ENCODE measurements at regions not wholly inside any gene's neighbourhood (a gene's known extent, or its start where the extent isn't known, plus 50 kb on each side); places are given as distances from the start of the nearest gene placed in this dataset.

- Histone ChIP-seq H3K36me3 (replicated peaks in 1 of 2; ENCODE audit: control extremely low read depth in 1 of 2, control insufficient read depth in 1 of 2, extremely low read depth in 1 of 2, insufficient read depth in 2 of 2, low read length in 1 of 2) (no peaks in the 10 kb centered on the region), H2AFZ (ENCODE audit: insufficient read depth, low read depth, low read length, poor library complexity, severe bottlenecking) (no peak overlapping the region), H3K27me3 (replicated peaks in 1 of 4; ENCODE audit: control extremely low read depth in 1 of 4, control insufficient read depth in 3 of 4, insufficient read depth in 4 of 4, low read length in 3 of 4) (no peaks in the 10 kb centered on the region), H3K27ac (ENCODE audit: low read length in 2 of 2) (peak overlapping the region; percentile 21 to 28), H3K79me2 (ENCODE audit: control insufficient read depth, insufficient read depth, low read length) (no peaks in the 10 kb centered on the region), H3K4me3 (ENCODE audit: control extremely low read depth in 1 of 5, extremely low read depth in 1 of 5, insufficient read depth in 1 of 5, low read depth in 2 of 5, low read length in 4 of 5) (no peak overlapping the region), H3K4me2 (replicated peaks; ENCODE audit: low read depth, low read length, poor library complexity, severe bottlenecking) (peak overlapping the region; percentile 42), H3K4me1 (ENCODE audit: control insufficient read depth in 2 of 2, insufficient read depth in 2 of 2, low read length in 2 of 2) (peaks cover 10 to 11% of the 10 kb centered on the region in 2 donors), H3K9ac (ENCODE audit: low read length) (no peak overlapping the region), H3K9me3 (ENCODE audit: control extremely low read depth in 1 of 3, control insufficient read depth in 2 of 3, insufficient read depth in 1 of 3, low read length in 2 of 3) (no peaks in the 10 kb centered on the region), H4K20me1 (ENCODE audit: control insufficient read depth, insufficient read depth, low read length, poor library complexity, severe bottlenecking) (no peaks in the 10 kb centered on the region)
- H3K4me1 Mint-ChIP-seq, result peaks cover 9% of the 10 kb centered on the region
- DNase-seq (peak; percentile 53), ATAC-seq (ENCODE audit: low read depth) (peak; percentile 69)
- no peak overlapping the region for H3K4me3 Mint-ChIP-seq
- TF ChIP-seq EZH2 (IDR thresholded peaks at IDR 0.05; ENCODE audit: borderline replicate concordance, insufficient read depth, low read depth, low read length, poor library complexity, severe bottlenecking), result no peak
- no peak for TF ChIP-seq CTCF (IDR thresholded peaks at IDR 0.05)
- ChIA-PET POLR2A (no interaction called here), CTCF (no interaction called here)
- H3K9me3 Mint-ChIP-seq (ENCODE audit: insufficient read depth), result no peaks in the 10 kb centered on the region
- intact Hi-C loops (cut with micrococcal nuclease), result no loop called here
- H3K27me3 Mint-ChIP-seq, result no peaks in the 10 kb centered on the region
- no peak overlapping the region for H3K27ac Mint-ChIP-seq
These were observed 91.7 kb downstream of the SPATA31D1 start for GRCh38 chr9:82080265-82080664.

- Histone ChIP-seq H3K4me1 (ENCODE audit: control insufficient read depth in 2 of 2, insufficient read depth in 2 of 2, low read length in 2 of 2) (peaks cover 10 to 11% of the 10 kb centered on the region in 2 donors), H4K20me1 (ENCODE audit: control insufficient read depth, insufficient read depth, low read length, poor library complexity, severe bottlenecking) (no peaks in the 10 kb centered on the region), H3K4me3 (ENCODE audit: control extremely low read depth in 1 of 5, extremely low read depth in 1 of 5, insufficient read depth in 1 of 5, low read depth in 2 of 5, low read length in 4 of 5) (no peak overlapping the region), H3K79me2 (ENCODE audit: control insufficient read depth, insufficient read depth, low read length) (no peaks in the 10 kb centered on the region), H3K36me3 (replicated peaks in 1 of 2; ENCODE audit: control extremely low read depth in 1 of 2, control insufficient read depth in 1 of 2, extremely low read depth in 1 of 2, insufficient read depth in 2 of 2, low read length in 1 of 2) (no peaks in the 10 kb centered on the region), H3K9ac (ENCODE audit: low read length) (no peak overlapping the region), H2AFZ (ENCODE audit: insufficient read depth, low read depth, low read length, poor library complexity, severe bottlenecking) (no peak overlapping the region), H3K27ac (ENCODE audit: low read length in 2 of 2) (no peak overlapping the region), H3K4me2 (replicated peaks; ENCODE audit: low read depth, low read length, poor library complexity, severe bottlenecking) (no peak overlapping the region), H3K9me3 (ENCODE audit: control extremely low read depth in 1 of 3, control insufficient read depth in 2 of 3, insufficient read depth in 1 of 3, low read length in 2 of 3) (no peaks in the 10 kb centered on the region), H3K27me3 (replicated peaks in 1 of 4; ENCODE audit: control extremely low read depth in 1 of 4, control insufficient read depth in 3 of 4, insufficient read depth in 4 of 4, low read length in 3 of 4) (no peaks in the 10 kb centered on the region)
- WGBS (ENCODE audit: insufficient coverage), result no CpG with 5 or more reads among the region's 2 CpGs
- POLR2A ChIA-PET, result interaction anchor here (0.6 kb wide), 1 partner anchor 213 kb away, joined by 3 read pairs; no protein-coding TSS in a partner anchor
- DNase-seq (no peak), ATAC-seq (ENCODE audit: low read depth) (no peak)
- TF ChIP-seq CTCF (IDR thresholded peaks at IDR 0.05) (no peak), EZH2 (IDR thresholded peaks at IDR 0.05; ENCODE audit: borderline replicate concordance, insufficient read depth, low read depth, low read length, poor library complexity, severe bottlenecking) (no peak)
- H3K27me3 Mint-ChIP-seq, result no peaks in the 10 kb centered on the region
- H3K4me3 Mint-ChIP-seq, result no peak overlapping the region
- CTCF ChIA-PET, result no interaction called here
- peaks cover 12% of the 10 kb centered on the region for H3K4me1 Mint-ChIP-seq
- H3K27ac Mint-ChIP-seq, result no peak overlapping the region
- intact Hi-C loops (cut with micrococcal nuclease), result no loop called here
- H3K9me3 Mint-ChIP-seq (ENCODE audit: insufficient read depth), result no peaks in the 10 kb centered on the region
These were observed 92.9 kb downstream of the SPATA31D1 start for GRCh38 chr9:82081496-82081895.
